ENCODE measurements at regions not wholly inside any gene's neighbourhood (a gene's known extent, or its start where the extent isn't known, plus 50 kb on each side); places are given as distances from the start of the nearest gene placed in this dataset.

DNA sequence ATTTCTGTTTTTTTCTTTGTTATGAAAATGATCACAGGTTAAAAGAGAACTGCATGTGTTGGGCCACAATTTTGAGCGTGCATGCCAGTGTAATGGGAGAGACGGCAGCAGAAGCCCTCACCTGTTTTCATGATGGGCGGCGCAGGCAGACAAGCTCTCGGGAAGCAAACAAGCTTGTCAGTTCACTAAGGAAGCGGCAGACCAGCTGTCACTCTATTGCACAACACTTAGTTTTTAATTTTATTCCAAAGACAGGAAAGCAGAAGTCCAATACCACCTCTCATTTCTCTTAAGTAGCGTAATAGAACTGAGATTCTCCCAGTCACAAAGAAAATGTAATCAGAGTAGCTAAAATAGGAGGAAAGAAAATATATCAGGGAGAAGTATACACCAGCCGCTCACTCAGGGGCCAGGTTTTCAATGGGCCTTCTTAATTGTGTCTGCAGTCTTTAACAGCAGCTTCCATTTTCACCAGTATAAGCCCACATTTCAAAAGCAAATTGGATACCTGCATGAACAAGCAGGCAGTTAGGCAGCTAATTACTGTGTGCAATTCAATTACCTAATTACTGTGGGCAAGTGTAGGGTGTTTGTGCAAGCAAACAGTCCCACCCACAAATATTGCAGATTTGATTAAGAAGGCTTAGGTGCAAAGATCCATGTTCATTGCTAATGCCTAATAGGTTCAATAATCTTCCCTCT, 711.4 kb downstream of the DIAPH3 start:
- no peak for DNase-seq (ENCODE audit: low spot score)

- DNase-seq (ENCODE audit: low spot score): no peak
Observed at GRCh38 chr13:59458908-59459579, 704.7 kb downstream of the DIAPH3 start.

GRCh38 chr13:59459972-59460371, 703.8 kb downstream of the DIAPH3 start:
- DNase-seq (ENCODE audit: low spot score): no peak

DNA sequence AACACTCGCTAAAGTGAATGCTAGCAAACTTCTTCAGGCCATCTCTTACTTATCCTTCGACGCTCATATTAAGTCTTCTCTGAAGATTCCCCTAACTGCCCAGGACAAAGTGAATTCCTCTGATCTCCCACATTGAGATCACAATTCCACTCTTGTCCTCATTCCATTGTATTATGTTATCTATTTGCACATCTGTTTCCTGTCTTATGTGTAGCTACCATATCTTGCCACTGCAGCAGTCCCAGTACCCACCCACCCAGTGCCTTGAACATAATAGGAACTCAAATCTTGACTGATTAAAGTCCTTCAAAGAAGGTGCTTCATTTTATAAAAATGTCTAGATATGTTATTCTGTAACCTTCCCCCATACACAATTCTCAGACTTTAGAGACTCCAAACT, 702.3 kb downstream of the DIAPH3 start:
- no peak for DNase-seq (ENCODE audit: low spot score)

DNA sequence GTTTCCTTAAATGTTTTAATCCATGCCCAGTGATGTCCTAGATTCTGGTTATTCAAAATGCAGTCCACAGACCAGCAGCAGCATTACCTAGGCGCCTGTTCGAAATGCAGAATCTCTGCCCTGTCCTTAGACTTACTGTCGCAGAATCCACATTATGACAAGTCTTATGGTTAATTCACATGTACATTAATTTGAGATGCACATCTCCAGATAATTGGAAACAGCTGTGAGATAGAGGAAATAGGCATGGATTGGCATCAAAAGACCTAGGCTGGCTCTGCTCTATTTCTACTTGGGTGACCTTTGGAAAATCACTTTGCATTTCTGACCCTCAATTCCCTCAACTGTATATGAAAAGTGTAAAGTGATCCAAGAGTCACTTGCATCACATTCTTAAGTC, 700.7 kb downstream of the DIAPH3 start:
- no peak for DNase-seq (ENCODE audit: low spot score)

- no peak for DNase-seq (ENCODE audit: low spot score)
Observed at GRCh38 chr13:59464926-59465325, 698.8 kb downstream of the DIAPH3 start.

- no peak for DNase-seq (ENCODE audit: low spot score)
Observed at GRCh38 chr13:59468396-59468795, 695.3 kb downstream of the DIAPH3 start.

DNA sequence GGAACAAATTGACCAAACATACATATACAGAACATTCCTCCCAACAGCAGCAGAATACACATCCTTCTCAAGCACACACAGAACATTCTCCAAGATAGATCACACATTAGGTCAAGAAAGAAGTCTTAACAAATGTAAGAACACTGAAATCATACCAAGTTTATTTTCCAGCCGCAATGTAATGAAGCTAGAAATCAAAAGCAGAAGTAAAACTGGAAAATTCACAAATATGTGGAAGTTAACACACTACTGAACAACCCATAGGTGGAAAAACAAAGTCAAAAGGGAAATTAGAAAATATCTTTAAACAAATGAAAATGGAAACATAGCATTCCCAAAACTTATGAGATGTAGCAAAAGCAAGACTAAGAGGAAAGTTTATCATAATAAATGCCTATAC, 692.6 kb downstream of the DIAPH3 start:
- DNase-seq (ENCODE audit: low spot score): no peak

GRCh38 chr13:59472134-59472533, 691.6 kb downstream of the DIAPH3 start:
- DNase-seq (ENCODE audit: low spot score): no peak

DNA sequence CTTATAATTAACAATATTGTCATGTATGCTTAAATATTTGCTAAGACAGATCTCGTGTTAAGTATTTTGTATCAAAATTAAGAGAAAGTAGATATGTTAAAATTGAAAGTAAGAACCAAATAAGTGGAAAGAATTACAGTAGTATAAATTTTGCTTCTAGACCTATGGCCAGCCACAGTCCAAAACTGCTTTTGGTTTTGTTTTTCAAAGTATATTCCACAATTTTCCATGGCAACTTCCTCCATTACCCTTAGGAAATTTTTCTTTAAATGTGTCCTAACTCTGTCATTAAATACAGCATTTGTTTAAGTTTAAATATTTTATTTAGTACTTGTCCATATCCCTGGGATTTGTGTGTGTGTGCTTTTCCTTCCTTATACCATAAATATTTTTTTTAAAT, 689.0 kb downstream of the DIAPH3 start:
- DNase-seq (ENCODE audit: low spot score): no peak

GRCh38 chr13:59475911-59476310, 687.8 kb downstream of the DIAPH3 start:
- no peak for DNase-seq (ENCODE audit: low spot score)

- no peak for DNase-seq (ENCODE audit: low spot score)
Observed at GRCh38 chr13:59476366-59476765, 687.4 kb downstream of the DIAPH3 start.

- DNase-seq (ENCODE audit: low spot score): no peak
Observed at GRCh38 chr13:59477011-59477410, 686.7 kb downstream of the DIAPH3 start.

DNA sequence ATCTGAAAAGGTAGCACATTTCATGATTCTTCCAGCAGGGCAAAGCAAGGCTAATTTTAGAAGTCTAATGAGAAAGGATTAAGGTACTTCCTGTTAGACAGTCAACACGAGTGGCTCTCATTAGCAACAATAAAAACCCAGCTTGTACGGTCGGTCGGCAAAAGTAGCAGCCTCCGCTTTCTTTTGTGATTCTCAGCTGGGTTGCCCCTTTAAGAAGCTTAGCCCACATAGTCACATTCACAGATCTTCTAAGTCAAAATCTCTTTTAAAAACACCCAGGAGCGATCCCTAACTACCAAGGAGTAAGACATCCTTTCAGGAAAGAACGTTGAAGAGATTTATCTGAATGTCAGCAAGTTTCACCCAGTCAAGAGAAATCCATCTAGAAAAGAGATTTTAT, 684.8 kb downstream of the DIAPH3 start:
- no peak for DNase-seq (ENCODE audit: low spot score)

GRCh38 chr13:59479629-59480028, 684.1 kb downstream of the DIAPH3 start:
- DNase-seq (ENCODE audit: low spot score): no peak

DNA sequence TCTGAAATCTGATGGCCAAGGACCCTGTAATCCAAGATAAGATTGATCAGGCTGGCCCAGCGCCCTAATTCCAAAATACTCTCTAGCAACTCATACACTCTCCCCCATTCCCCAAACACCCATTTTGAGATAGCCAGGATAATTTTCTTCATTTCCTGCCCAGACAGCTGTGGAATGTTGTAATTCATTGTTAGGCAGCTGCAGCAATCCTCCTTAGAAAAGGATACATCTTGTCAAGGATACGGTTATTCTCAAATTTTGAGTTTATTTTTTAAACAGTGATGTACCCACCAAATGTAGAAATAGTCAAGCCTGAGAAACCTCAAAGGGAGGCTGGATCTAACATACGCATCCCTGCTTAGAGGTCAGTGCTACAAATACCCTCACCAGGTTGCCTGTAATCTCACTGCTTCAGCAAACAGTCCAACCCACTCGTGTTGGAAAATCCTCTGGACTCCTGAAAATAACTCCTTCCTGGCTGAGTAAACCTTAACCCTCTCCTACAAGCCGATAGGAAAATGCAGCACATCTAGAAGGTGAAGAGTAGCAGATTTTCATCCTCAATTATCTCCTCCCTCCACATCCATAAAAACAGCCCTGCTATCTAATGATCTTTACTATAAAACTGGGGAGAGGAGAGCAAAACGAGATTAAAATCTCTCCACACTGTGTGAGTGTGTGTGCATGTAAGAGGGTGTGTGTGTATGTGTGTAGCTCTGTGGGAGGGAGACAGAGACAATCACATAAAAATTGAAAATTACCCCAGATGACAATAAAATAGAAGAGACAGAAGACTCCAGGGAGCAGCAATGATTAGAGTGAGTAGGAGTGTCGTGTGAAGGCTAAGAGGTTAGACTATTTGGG, 683.1 kb downstream of the DIAPH3 start:
- DNase-seq (ENCODE audit: low spot score): no peak

DNA sequence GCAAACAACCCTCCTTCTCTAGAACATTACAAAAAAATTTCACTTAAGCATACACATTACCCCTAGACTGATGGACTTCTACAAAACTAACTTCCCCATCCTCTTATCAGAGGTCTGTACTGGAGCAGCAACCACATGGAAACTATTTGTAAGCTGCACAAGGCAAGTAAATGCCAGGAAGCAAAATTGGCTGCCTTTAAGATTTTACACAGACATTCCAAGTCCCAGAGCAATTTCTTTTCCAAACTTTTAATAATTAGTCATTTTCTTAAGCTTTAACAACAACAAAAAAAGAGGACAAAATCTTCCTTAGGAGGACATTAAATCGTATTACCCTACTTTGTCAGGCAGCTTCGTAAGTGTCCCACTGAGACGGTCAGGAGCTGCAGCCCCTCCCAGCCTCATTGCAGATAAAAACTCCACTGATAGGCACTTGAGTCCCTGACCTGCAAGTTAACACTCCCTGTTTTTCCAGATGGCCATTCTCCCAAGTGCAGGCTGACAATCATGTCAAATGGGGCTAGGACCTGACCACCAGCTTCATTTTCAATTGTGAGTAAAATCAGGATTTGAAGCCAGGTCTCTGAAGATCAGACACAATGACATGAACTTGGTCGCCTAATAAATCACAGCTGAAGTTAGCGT, 680.1 kb downstream of the DIAPH3 start:
- DNase-seq (ENCODE audit: low spot score): no peak

DNA sequence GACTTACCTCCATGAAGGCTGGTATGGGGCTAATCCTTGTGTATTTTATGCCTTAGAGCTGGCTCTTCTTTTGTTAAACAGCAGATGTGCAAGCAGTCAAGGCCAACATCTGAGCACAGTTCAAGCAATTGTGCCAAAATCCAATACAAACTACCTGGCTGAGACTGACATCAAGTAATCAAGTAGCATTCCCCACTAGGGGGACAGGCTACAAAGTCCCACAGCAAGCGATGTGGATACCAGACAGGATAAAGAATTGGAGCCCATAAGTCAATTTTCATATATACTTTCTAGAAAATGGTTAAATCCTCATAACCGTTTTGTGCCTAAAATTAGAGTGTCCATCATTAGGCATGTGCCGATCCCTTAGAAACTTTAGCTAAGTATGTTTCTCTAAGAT, 675.8 kb downstream of the DIAPH3 start:
- DNase-seq (ENCODE audit: low spot score): no peak

DNA sequence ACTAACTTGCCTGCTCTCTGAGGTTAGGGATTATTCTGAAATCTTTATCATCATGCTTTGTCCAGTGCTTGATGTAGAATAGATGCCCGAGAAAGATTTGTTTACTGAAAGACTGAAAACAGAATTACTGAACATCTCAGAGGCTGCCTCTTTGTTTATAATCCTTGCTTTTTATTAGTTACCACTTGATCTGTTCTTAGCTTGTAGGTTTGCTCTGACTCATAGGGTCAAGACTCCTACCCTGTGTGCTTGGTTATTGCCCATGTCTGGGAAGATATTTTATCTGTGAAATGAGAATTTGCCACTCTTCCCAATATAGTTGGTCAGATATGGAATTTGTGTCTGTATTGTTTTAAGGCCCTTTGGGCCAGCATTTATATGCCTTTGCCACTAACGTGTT, 675.3 kb downstream of the DIAPH3 start:
- no peak for DNase-seq (ENCODE audit: low spot score)

- no peak for DNase-seq (ENCODE audit: low spot score)
Observed at GRCh38 chr13:59490651-59491050, 673.1 kb downstream of the DIAPH3 start.

DNA sequence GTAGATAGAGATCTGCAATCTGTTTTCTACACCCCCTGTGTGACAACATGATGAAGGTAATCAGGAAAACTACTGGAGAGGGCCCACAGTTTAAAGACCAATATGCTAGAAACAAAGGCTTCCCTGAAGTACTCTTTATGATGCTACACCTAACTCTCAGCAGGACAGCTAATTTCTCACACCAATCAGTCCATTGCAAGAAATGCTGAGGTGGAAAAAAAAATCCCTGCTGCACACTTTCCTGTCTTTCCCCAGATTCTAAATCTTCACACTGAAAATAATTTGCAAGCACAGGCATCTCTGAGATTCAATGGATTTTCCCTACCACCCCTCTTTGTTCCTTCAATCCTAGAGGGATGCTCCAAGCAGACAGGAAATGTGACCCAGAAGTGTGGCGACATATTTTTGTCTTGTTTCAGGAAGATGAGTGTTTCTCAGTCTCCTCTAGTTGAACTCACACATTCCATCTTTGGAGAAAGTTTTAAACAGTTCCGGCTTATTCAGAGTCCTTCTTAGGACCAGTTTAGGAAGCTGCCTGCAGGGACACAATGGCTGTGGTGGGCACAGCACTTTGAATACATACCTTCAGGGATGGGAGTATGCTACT, 671.6 kb downstream of the DIAPH3 start:
- no peak for DNase-seq (ENCODE audit: low spot score)

GRCh38 chr13:59493436-59493965, 670.2 kb downstream of the DIAPH3 start:
- no peak for DNase-seq (ENCODE audit: low spot score)
